KMS-11 (cell line): ENCODE measurements at regions not wholly inside any gene's neighbourhood (a gene's known extent, or its start where the extent isn't known, plus 50 kb on each side); places are given as distances from the start of the nearest gene placed in this dataset.

Source experiments
- H2AFZ ChIP-seq: fragments of 200-600 bp; sonication (generic); 2 replicates; pipeline ENCODE4 v1.6.1; 2016; ENCODE audit warnings: antibody characterized with exemption, mixed run types, low read depth
- H3K27ac ChIP-seq: fragments of 200-600 bp; sonication (generic); 2 replicates; pipeline ENCODE4 v1.6.1; 2016; ENCODE audit warnings: mild to moderate bottlenecking, mixed run types
- H3K27me3 ChIP-seq: fragments of 200-600 bp; sonication (generic); 2 replicates; pipeline ENCODE4 v1.6.1; 2017; ENCODE audit warnings: mild to moderate bottlenecking, low read depth, mixed run types, moderate library complexity; ENCODE audit not compliant: insufficient read depth
- H3K36me3 ChIP-seq: fragments of 200-600 bp; sonication (generic); 2 replicates; pipeline ENCODE4 v1.6.1; 2017; ENCODE audit warnings: mild to moderate bottlenecking, mixed run types; ENCODE audit not compliant: insufficient read depth
- H3K4me1 ChIP-seq: fragments of 200-600 bp; sonication (generic); 2 replicates; pipeline ENCODE4 v1.6.1; 2016; ENCODE audit warnings: mild to moderate bottlenecking, low read depth, mixed run types; ENCODE audit not compliant: poor library complexity, severe bottlenecking
- H3K4me2 ChIP-seq: fragments of 200-600 bp; sonication (generic); 2 replicates; pipeline ENCODE4 v1.7.0; 2016; ENCODE audit warnings: mild to moderate bottlenecking, mixed run types
- H3K4me3 ChIP-seq: fragments of 200-600 bp; sonication (generic); IDR thresholded peaks from 2 replicates; pipeline ENCODE4 v1.6.1; 2017; ENCODE audit warnings: low read depth, low read length, mixed read lengths; ENCODE audit not compliant: insufficient read depth
- H3K79me2 ChIP-seq: fragments of 200-600 bp; sonication (generic); 2 replicates; pipeline ENCODE4 v1.6.1; 2016; ENCODE audit warnings: low read depth, mixed run types; ENCODE audit not compliant: insufficient read depth
- H3K9ac ChIP-seq: fragments of 200-600 bp; sonication (generic); 2 replicates; pipeline ENCODE4 v1.6.1; 2016; ENCODE audit warnings: mild to moderate bottlenecking, mixed run types
- H4K20me1 ChIP-seq: fragments of 200-600 bp; sonication (generic); 2 replicates; pipeline ENCODE4 v1.6.1; 2016; ENCODE audit warnings: mild to moderate bottlenecking, mixed run types; ENCODE audit not compliant: insufficient read depth
- CTCF ChIP-seq: fragments of 200-600 bp; sonication (generic); conservative IDR thresholded peaks from 2 replicates; pipeline ENCODE4 v1.6.1; 2017; ENCODE audit warnings: low read depth, mild to moderate bottlenecking, antibody characterized with exemption, low read length, moderate library complexity, mixed read lengths

DNA sequence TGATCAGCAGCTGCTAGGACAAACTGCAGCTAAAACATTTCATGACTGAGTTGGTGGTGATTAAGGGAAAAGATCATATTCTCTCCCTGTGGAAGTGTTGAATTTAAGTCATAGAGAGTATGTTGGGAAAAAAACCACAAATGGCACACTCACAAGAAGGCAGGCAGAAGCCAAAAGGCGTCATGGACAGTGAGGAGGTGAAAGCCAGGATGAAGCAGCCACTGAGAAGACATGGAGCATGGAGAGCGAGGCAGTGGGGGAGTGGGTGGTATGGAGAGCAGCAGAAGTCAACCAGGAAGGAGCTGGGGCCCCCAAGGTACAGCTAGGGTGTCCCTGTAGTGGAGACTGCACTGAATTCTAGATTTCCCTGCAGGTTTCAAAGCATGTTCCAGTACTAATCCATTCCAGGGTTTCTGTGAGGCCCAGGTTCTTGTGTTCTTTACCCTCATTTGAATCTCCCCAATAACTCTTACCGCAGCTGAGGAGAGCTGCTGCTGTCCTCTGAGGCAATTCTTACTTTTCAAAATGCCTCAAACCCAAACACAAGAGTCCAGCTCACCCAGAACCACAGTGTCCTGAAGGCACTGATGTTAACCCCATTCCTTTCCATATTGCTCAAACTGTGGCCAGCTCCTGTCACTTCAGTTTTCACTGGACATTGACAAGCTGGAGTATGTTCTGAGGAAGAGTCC is 191.8 kb upstream of the E2F8 start:
- Histone ChIP-seq H3K4me1 (peaks cover 100% of the 10 kb centered on the region), H3K9ac (peak overlapping the region; percentile 49), H3K4me3 (no peak overlapping the region), H3K27ac (peak overlapping the region; percentile 93), H4K20me1 (no peaks in the 10 kb centered on the region), H2AFZ (peak overlapping the region; percentile 29; the same call in 1 of the 2 replicates), H3K4me2 (peak overlapping the region; percentile 100), H3K79me2 (peaks cover 35% of the 10 kb centered on the region; the same call in 1 of the 2 replicates), H3K27me3 (no peaks in the 10 kb centered on the region), H3K36me3 (no peaks in the 10 kb centered on the region)
- no peak; the same call in 1 of the 2 replicates for TF ChIP-seq CTCF

GRCh38 chr11:19430754-19431398 is 190.1 kb upstream of the E2F8 start:
- Histone ChIP-seq H3K4me3 (no peak overlapping the region), H3K36me3 (no peaks in the 10 kb centered on the region), H4K20me1 (no peaks in the 10 kb centered on the region), H3K27ac (peak overlapping the region; percentile 93; the same call in 1 of the 2 replicates), H3K9ac (no peak overlapping the region; the same call in 1 of the 2 replicates), H3K4me2 (peak overlapping the region; percentile 100), H3K4me1 (peaks cover 100% of the 10 kb centered on the region), H3K27me3 (no peaks in the 10 kb centered on the region), H3K79me2 (peaks cover 34% of the 10 kb centered on the region; the same call in 1 of the 2 replicates), H2AFZ (no peak overlapping the region)
- no peak for TF ChIP-seq CTCF

- Histone ChIP-seq H3K79me2 (peaks cover 34% of the 10 kb centered on the region; the same call in 1 of the 2 replicates), H3K4me3 (no peak overlapping the region), H3K4me2 (peak overlapping the region; percentile 100), H2AFZ (no peak overlapping the region), H3K27ac (peak overlapping the region; percentile 93; the same call in 1 of the 2 replicates), H3K36me3 (no peaks in the 10 kb centered on the region), H3K4me1 (peaks cover 98% of the 10 kb centered on the region), H4K20me1 (no peaks in the 10 kb centered on the region), H3K9ac (no peak overlapping the region), H3K27me3 (no peaks in the 10 kb centered on the region)
- TF ChIP-seq CTCF: no peak
These were observed 189.6 kb upstream of the E2F8 start for GRCh38 chr11:19430346-19430745.

GRCh38 chr11:19429108-19429760 is 188.5 kb upstream of the E2F8 start:
- H3K27me3 ChIP-seq: no peaks in the 10 kb centered on the region
- no peaks in the 10 kb centered on the region for H4K20me1 ChIP-seq
- peak overlapping the region; percentile 100 for H3K4me2 ChIP-seq
- H3K4me1 ChIP-seq: peaks cover 88% of the 10 kb centered on the region
- H3K79me2 ChIP-seq: peaks cover 37% of the 10 kb centered on the region; the same call in 1 of the 2 replicates
- H3K4me3 ChIP-seq: no peak overlapping the region
- H3K9ac ChIP-seq: no peak overlapping the region
- H3K36me3 ChIP-seq: no peaks in the 10 kb centered on the region
- H3K27ac ChIP-seq: peak overlapping the region; percentile 20; the same call in 1 of the 2 replicates
- H2AFZ ChIP-seq: no peak overlapping the region
- no peak for TF ChIP-seq CTCF
